ENCODE measurements at regions not wholly inside any gene's neighbourhood (a gene's known extent, or its start where the extent isn't known, plus 50 kb on each side); places are given as distances from the start of the nearest gene placed in this dataset.

- TF ChIP-seq ZNF33A (CRISPR knock-in tag; IDR thresholded peaks at IDR 0.05; ENCODE audit: borderline replicate concordance) (no peak), ELF1 (CRISPR knock-in tag; IDR thresholded peaks at IDR 0.05) (no peak), THAP8 (CRISPR knock-in tag; IDR thresholded peaks at IDR 0.05; ENCODE audit: borderline replicate concordance) (no peak), MZF1 (CRISPR knock-in tag; IDR thresholded peaks at IDR 0.05; ENCODE audit: borderline replicate concordance) (no peak), ZNF207 (IDR thresholded peaks at IDR 0.05; ENCODE audit: borderline replicate concordance) (no peak)
These were observed 156.0 kb downstream of the TMTC3 start (continued) for GRCh38 chr12:88298014-88298682.

GRCh38 chr12:88298761-88299242 lies 156.7 kb downstream of the TMTC3 start:
- no peaks in the 10 kb centered on the region for H3K79me2 ChIP-seq (ENCODE audit: insufficient read depth, low read length)
- peaks cover 20% of the 10 kb centered on the region; the same call in 1 of the 2 replicates for H3K4me1 ChIP-seq (ENCODE audit: insufficient read depth, low read length)
- H3K36me3 ChIP-seq (replicated peaks in 1 of 2; ENCODE audit: control insufficient read depth in 1 of 2, insufficient read depth in 2 of 2, low read length in 2 of 2) = no peaks in the 10 kb centered on the region
- H4K20me1 ChIP-seq (ENCODE audit: insufficient read depth, low read length) = no peaks in the 10 kb centered on the region
- no peaks in the 10 kb centered on the region for H3K27me3 ChIP-seq (ENCODE audit: control insufficient read depth in 1 of 2, insufficient read depth in 2 of 2, low read length in 2 of 2)
- 45% methylated on average over 4 of the region's 4 CpGs for WGBS (ENCODE audit: low lambda C conversion rate)
- H3K4me2 ChIP-seq (ENCODE audit: low read depth, low read length) = no peak overlapping the region
- H3K4me3 ChIP-seq (replicated peaks in 1 of 3; ENCODE audit: insufficient read depth in 1 of 3, low read depth in 2 of 3, low read length in 3 of 3) = no peak overlapping the region
- no peaks in the 10 kb centered on the region for H3K9me3 ChIP-seq (ENCODE audit: low read length)
- intact Hi-C loops (cut with micrococcal nuclease; ENCODE audit: unreplicated experiment) = no loop called here
- ChIA-PET CTCF (ENCODE audit: low intra/inter-chr PET ratio, low total read pairs) (no interaction called here), POLR2A (no interaction called here)
- no peak overlapping the region for H3K9ac ChIP-seq (ENCODE audit: insufficient read depth, low read depth, low read length)
- TF ChIP-seq NCOA1 (CRISPR knock-in tag; IDR thresholded peaks at IDR 0.05) (no peak), MED8 (CRISPR knock-in tag; IDR thresholded peaks at IDR 0.05; ENCODE audit: insufficient replicate concordance) (no peak), ZNF510 (CRISPR knock-in tag; IDR thresholded peaks at IDR 0.05; ENCODE audit: low read depth) (no peak), HMGA1 (CRISPR knock-in tag; conservative IDR thresholded peaks at IDR 0.05) (no peak), AKAP8 (CRISPR knock-in tag; IDR thresholded peaks at IDR 0.05) (no peak), CREM (IDR thresholded peaks at IDR 0.05) (no peak), CREM (CRISPR knock-in tag; IDR thresholded peaks at IDR 0.05) (no peak), FOXK1 (CRISPR knock-in tag; IDR thresholded peaks at IDR 0.05; ENCODE audit: borderline replicate concordance, low read depth) (no peak), MAFF (IDR thresholded peaks at IDR 0.05; ENCODE audit: low read depth, low read length) (0 out of 2 replicates have a peak, but pooled peaks have one; percentile 16), SOX6 (IDR thresholded peaks at IDR 0.05) (no peak), SOX6 (CRISPR knock-in tag; IDR thresholded peaks at IDR 0.05) (no peak), ZNF773 (CRISPR knock-in tag; IDR thresholded peaks at IDR 0.05; ENCODE audit: borderline replicate concordance) (no peak), PRPF4 (IDR thresholded peaks at IDR 0.05; ENCODE audit: low read depth, low read length, poor library complexity, severe bottlenecking) (no peak), ZNF770 (CRISPR knock-in tag; IDR thresholded peaks at IDR 0.05) (no peak), CBX5 (CRISPR knock-in tag; IDR thresholded peaks at IDR 0.05; ENCODE audit: borderline replicate concordance) (no peak), MAFK (conservative IDR thresholded peaks at IDR 0.05 in 1 of 2, IDR thresholded peaks at IDR 0.05 in 1 of 2; ENCODE audit: low read length in 2 of 2) (peak; percentile 49 to 56; a peak in 3 of 4 replicates), TOE1 (CRISPR knock-in tag; IDR thresholded peaks at IDR 0.05) (no peak), ZKSCAN8 (CRISPR knock-in tag; IDR thresholded peaks at IDR 0.05; ENCODE audit: borderline replicate concordance) (no peak), SUZ12 (IDR thresholded peaks at IDR 0.05; ENCODE audit: low read depth, low read length) (no peak)
- BruUV-seq (replicated peaks) = no TSS peak
- in situ Hi-C loops (cut with HindIII; ENCODE audit: extremely low pct_ligation_motif_present, low pct_unique_long_range_greater_than_20kb) = no loop called here
- DNase-seq (ENCODE audit: low spot score) (no peak), FAIRE-seq (no peak), ATAC-seq (no peak)
- H3K27ac ChIP-seq (ENCODE audit: extremely low read length, insufficient read depth, low read length) = no peak overlapping the region
- no peak overlapping the region for H2AFZ ChIP-seq (ENCODE audit: low read length)
